GM19452 (cell line): ENCODE measurements at regions not wholly inside any gene's neighbourhood (a gene's known extent, or its start where the extent isn't known, plus 50 kb on each side); places are given as distances from the start of the nearest gene placed in this dataset.

ENCODE experiments used
- ATAC-seq: cut with Tn5 transposase; IDR thresholded peaks from one replicate; pipeline ENCODE4 v1.9.1; 2021; ENCODE audit not compliant: unreplicated experiment

GRCh38 chr1:222046684-222047263 lies 304.9 kb upstream of the DUSP10 start:
- no peak for ATAC-seq

DNA sequence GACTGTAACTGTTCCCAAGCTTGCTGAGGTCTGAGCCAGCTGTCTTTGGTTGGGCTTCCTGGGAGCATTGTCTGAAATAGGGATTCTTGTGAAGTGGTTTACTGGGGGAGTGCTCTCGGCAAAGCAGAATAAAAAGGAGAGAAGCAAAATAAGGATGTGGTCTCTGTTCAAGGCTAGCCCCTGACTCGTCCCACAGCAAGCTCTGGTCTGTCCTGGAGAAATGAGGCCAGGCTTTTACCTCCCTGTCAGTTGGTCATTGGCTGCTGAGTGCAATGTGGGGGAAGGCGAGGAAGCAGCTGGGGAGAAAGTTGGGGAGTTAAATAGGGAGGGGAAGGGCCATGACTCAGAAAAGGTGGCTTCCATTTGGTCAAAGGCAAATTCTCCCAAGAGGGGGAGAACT lies 303.9 kb upstream of the DUSP10 start:
- no peak for ATAC-seq

- no peak for ATAC-seq
Observed at GRCh38 chr1:222045236-222045635, 303.3 kb upstream of the DUSP10 start.

- no peak for ATAC-seq
Observed at GRCh38 chr1:222043444-222044292, 301.8 kb upstream of the DUSP10 start.

- no peak for ATAC-seq
Observed at GRCh38 chr1:222042120-222042519, 300.2 kb upstream of the DUSP10 start.

DNA sequence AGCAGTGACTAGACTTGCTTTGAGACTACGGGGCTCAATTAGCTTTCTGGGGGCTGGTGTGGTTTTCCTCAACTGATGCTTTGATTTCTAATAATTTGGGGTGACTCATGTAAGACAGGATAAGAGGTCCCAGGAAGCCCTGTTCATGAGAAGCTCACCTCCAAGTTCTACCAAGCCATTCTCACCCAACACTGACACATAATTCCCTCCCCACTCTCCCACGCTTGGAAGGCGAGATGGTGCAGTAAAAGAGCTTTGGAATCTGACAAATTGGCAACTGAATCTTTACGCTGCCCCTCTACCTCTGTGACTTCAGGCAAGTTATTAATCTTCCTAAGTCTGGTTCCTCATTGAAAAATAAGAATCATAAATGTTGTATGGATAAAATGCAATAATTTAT lies 299.1 kb upstream of the DUSP10 start:
- no peak for ATAC-seq

DNA sequence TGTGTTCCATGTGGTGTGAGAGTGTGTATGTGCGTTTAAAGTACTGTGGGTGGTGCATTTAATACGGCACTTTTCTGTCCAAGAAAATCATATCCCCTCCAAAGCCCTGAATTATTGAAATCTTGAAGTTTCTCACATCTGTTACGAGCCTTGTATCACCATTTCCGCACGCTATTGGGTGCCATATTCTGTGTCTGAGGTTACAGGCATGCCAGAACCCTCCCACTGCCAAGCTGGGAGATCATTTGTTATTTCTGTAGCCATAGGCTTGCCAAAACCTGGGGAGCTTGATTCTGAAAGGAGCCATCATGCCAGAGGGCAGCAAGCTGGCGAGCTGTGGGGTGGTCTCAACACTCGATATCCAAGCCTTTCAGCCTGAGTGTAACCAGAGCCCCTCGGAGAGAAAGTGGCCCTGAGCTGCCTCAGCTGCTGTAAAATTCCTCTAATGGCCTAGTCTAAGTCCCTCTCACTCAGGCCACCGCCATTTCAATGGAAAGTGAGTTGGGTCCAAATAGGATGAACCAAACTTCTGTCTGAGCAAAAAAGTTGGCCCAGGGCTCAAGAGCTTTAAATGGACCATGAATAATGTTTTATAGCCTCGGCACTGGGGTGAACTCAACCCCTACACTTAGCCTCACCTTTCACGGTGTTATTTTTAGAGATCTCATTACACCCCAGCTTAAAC lies 298.4 kb upstream of the DUSP10 start:
- ATAC-seq: no peak

DNA sequence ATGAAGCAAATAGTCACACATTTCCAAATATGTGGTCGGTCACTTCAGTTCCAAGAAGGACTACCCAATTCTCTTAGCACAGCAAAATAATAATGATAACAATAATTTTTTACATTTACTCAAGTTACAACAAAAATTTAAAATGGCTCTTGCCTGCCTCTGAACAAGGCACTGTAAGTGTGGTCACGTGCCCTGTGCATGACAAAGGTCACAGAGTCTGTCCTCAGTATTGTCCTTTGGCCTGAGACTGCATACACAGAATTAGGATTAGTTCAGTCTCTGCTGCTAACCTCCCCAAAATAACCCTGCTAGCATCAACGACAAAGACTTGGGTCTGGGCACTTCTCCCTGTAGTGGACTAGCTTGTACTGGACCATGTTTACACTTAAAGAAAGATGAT lies 297.1 kb upstream of the DUSP10 start:
- ATAC-seq: no peak

- no peak for ATAC-seq
Observed at GRCh38 chr1:222037720-222038119, 295.8 kb upstream of the DUSP10 start.

DNA sequence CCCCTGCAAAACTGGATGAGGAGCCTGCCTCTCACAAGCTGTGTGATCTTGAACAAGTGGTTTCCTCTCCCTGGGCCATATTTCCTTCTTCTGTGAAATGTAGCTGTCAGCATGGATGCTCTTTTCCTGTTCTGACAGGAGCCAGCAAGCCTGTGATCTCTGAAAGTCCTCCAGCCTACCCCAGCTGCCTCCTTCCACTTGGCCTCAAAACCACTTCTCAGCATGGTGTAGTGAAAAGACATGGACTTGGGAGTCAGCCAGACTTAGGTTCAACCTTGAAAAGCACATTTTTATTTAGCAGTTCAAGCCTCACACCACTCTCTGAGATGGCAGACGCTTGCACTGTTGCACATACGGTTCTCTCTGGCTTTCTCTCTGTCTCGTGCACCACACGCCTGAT lies 292.9 kb upstream of the DUSP10 start:
- ATAC-seq: no peak

DNA sequence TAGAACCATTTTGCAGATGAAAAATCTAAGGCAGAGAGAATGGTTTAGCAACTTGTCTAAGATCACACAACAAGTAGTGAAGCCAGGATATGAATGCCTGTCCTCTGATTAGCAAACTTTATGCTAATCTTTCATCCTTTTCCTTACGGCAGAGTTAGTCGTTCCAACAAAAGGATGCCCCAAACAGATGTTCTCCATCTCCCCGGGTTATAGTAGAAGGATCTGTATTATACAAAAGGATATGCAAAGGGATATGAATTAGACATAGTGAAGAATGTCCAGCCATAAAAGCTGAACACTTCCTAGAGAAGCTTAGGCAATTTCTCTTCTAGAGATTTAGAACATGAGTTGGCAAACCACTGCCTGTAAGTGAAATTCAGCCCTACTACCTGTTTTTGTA lies 291.6 kb upstream of the DUSP10 start:
- ATAC-seq: no peak

GRCh38 chr1:222031318-222031717 lies 289.4 kb upstream of the DUSP10 start:
- no peak for ATAC-seq

GRCh38 chr1:222028676-222029075 lies 286.8 kb upstream of the DUSP10 start:
- no peak for ATAC-seq

- ATAC-seq: no peak
Observed at GRCh38 chr1:222028116-222028515, 286.2 kb upstream of the DUSP10 start.

- no peak for ATAC-seq
Observed at GRCh38 chr1:222026280-222026679, 284.4 kb upstream of the DUSP10 start.

- ATAC-seq: no peak
Observed at GRCh38 chr1:222023025-222023424, 281.1 kb upstream of the DUSP10 start.

DNA sequence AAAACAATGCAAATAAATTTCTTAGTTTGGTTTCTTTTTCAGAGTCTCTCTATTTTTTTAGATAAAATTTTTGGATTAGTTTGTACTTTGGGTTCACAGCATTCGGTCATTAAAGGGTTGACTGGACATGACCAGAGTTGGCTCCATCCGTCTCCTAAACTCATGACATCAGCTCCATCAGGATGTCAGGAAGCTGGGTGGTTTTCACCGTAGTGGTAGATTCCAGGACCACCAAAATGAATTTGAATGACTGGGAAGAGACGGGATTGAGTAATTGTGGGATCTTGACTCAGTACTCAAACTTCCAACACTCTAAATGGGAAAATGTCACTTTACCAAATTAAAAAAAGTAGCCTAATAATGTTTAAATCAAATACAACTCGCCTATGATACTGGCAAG lies 279.2 kb upstream of the DUSP10 start:
- no peak for ATAC-seq

DNA sequence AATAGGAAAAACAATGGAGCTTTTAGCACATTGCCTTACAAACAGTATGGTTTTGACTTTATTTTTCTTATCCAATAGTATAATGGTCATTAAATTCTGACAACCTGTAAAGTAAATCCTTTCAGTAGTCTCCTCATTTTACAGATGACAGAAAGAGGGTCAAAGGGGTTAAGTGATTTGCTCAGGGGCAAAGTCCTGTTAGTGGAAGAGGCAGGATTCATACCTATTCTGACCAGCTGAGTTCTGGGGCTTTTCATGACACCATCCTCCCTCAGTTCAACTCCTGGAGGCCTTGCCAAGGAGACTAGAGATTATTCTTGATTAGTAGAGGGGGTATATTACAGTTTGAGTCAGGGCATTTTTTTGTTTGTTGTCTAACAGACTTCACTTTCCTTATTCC lies 278.7 kb upstream of the DUSP10 start:
- ATAC-seq: no peak

GRCh38 chr1:222019029-222019428 lies 277.1 kb upstream of the DUSP10 start:
- ATAC-seq: no peak

DNA sequence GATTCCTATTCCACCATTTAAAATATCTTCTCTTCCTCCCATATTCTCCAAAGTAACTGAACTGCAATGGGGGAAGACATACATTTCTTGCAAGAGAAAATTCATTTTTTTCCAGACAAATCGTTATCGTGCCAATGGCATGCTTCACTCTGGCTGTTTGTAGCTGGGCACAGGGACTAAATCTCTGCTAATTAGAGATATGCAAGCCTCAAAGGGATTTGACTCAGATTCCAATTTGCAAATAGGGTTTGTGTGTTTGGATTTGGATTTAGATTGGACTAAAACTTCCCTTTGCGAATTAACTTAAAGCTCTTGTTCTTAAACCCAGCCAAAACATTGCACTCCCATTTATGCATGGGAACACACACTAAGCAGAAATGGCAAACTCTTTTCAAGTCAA lies 276.2 kb upstream of the DUSP10 start:
- no peak for ATAC-seq

DNA sequence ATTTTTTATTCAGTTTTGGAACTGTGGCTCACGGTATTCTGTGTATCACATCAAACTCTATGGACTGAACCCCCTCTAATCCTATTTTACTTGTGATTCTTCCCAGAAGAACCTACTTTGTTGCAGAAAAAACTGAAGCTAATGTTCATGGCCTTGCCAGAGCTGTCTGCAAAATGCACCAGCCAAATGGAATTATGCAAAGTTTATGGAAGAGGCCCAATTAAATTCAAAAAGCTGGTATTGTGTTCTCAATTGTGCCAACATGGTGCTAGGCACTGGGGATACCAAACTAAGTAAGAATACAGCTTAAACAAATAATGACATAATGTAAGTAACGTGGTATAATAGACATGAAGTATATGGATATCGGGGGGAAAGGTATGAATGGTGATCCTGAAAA lies 273.8 kb upstream of the DUSP10 start:
- no peak for ATAC-seq

GRCh38 chr1:222014001-222014400 lies 272.1 kb upstream of the DUSP10 start:
- no peak for ATAC-seq
